ENCODE measurements at regions not wholly inside any gene's neighbourhood (a gene's known extent, or its start where the extent isn't known, plus 50 kb on each side); places are given as distances from the start of the nearest gene placed in this dataset.

GRCh38 chr13:74555651-74556420 is 421.6 kb upstream of the KLF12 start:
- TF ChIP-seq CTCF (IDR thresholded peaks at IDR 0.05) (no peak), POLR2AphosphoS5 (IDR thresholded peaks at IDR 0.05) (no peak)
